RWPE1 (cell line): ENCODE measurements at regions not wholly inside any gene's neighbourhood (a gene's known extent, or its start where the extent isn't known, plus 50 kb on each side); places are given as distances from the start of the nearest gene placed in this dataset.

ENCODE experiments used
- CTCF ChIA-PET: fragments of 350-600 bp; sonication (Branson Sonifier 250); formaldehyde crosslinking; extraction: SDS; loops from one replicate; lab custom pipeline; 2021; lab: Yijun Ruan, JAX
- POLR2A ChIA-PET: fragments of 400-600 bp; formaldehyde crosslinking; extraction: SDS; loops from one replicate; lab custom pipeline; 2020; ENCODE audit warnings: antibody characterized with exemption; ENCODE audit not compliant: low non-redundant PET; lab: Yijun Ruan, JAX
- DNase-seq: peaks from one replicate; pipeline ENCODE4 v3.0.0; 2012; ENCODE audit warnings: low spot score
- H3K27ac ChIP-seq: fragments of 450-650 bp; 2 replicates; pipeline ENCODE4 v1.5.1; 2017
- CTCF ChIP-seq: fragments of 450-650 bp; conservative IDR thresholded peaks from 2 replicates; pipeline ENCODE4 v1.5.1; 2017; ENCODE audit warnings: low read depth, mild to moderate bottlenecking

GRCh38 chr20:57087102-57087501 is 179.3 kb downstream of the BMP7 start:
- no peak for TF ChIP-seq CTCF
- ChIA-PET CTCF (interaction anchor here (0.6 to 2.4 kb wide), 4 partner anchors 45 to 547 kb away, joined by 3 to 17 read pairs (median 5); no protein-coding TSS in a partner anchor), POLR2A (no interaction called here)
- DNase-seq = no peak
- no peak overlapping the region for H3K27ac ChIP-seq

- no peak for DNase-seq
- no peak overlapping the region for H3K27ac ChIP-seq
- CTCF ChIA-PET = interaction anchor here (0.6 to 2.4 kb wide), 5 partner anchors 44 to 548 kb away, joined by 3 to 17 read pairs (median 4); no protein-coding TSS in a partner anchor
These were observed 178.7 kb downstream of the BMP7 start for GRCh38 chr20:57087705-57088104.

GRCh38 chr20:57088436-57088835 is 178.0 kb downstream of the BMP7 start:
- POLR2A ChIA-PET = no interaction called here
- no peak for DNase-seq
- H3K27ac ChIP-seq = no peak overlapping the region
- CTCF ChIA-PET = interaction anchor here (1.5 to 2.4 kb wide), 2 partner anchors 244 to 258 kb away, joined by 4 to 17 read pairs; no protein-coding TSS in a partner anchor
- TF ChIP-seq CTCF = no peak

More at GRCh38 chr20:57087705-57088104, 178.7 kb downstream of the BMP7 start:
- POLR2A ChIA-PET = no interaction called here
- TF ChIP-seq CTCF = no peak

- ChIA-PET POLR2A (no interaction called here), CTCF (interaction anchor here (0.5 to 4.2 kb wide), 27 partner anchors 8 to 979 kb away, joined by 3 to 154 read pairs (median 3); partner anchors contain the start of gene SPO11)
- H3K27ac ChIP-seq = no peak overlapping the region
- DNase-seq = peak; percentile 87
- peak; percentile 100 for TF ChIP-seq CTCF
These were observed 176.7 kb downstream of the BMP7 start for GRCh38 chr20:57089699-57090144.

GRCh38 chr20:57090590-57091560 is 175.6 kb downstream of the BMP7 start:
- H3K27ac ChIP-seq = no peak overlapping the region
- POLR2A ChIA-PET = no interaction called here
- no peak for DNase-seq
- no peak for TF ChIP-seq CTCF
- CTCF ChIA-PET = interaction anchor here (0.6 to 4.2 kb wide), 24 partner anchors 10 to 977 kb away, joined by 3 to 154 read pairs (median 4); partner anchors contain the start of gene SPO11

GRCh38 chr20:57091748-57092111 is 174.7 kb downstream of the BMP7 start:
- no peak for DNase-seq
- CTCF ChIA-PET = interaction anchor here (0.6 to 4.2 kb wide), 20 partner anchors 10 to 777 kb away, joined by 3 to 154 read pairs (median 4); partner anchors contain the start of gene SPO11
- POLR2A ChIA-PET = no interaction called here
- TF ChIP-seq CTCF = no peak
- H3K27ac ChIP-seq = no peak overlapping the region
